ENCODE measurements at regions not wholly inside any gene's neighbourhood (a gene's known extent, or its start where the extent isn't known, plus 50 kb on each side); places are given as distances from the start of the nearest gene placed in this dataset.

DNA sequence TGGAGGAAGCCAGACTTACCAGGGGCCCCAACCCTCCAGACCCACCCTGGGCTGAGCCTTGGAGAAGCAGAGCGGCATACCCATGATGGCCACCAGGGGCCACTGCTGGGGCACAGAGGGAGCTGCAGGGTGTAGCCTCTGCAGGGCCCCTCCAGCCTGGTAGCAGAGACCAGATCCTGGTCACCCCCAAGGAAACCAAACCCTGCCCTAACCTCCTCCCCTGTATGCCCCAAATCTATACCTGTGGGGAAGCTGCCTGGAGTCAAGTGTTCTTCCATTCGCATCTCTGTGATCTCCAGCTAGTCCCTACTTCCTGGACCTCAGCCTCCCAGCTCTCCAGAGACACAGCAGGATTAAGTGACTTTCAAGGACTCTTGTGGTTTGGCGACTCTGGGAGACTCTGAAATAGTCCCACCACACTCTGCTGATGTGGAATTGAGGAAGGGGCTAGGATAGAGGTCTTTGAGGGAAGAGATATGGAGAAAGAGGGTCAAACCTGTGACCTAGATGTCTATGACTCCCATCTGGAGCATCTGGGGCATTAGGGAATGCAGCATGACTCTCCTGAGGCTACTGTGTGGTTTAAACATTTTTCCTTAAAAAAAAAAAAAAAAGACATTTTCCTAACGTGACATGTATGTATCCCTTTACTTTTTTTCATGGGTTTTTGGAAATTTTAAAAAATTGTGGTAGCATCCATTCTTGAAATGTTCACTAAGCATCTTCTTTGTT, 119.2 kb upstream of the IPO9 start:
- peak; percentile 67 for DNase-seq (ENCODE audit: low read depth)
- H3K4me3 ChIP-seq (ENCODE audit: control insufficient read depth, low read depth, low read length) = no peak overlapping the region
- peak; percentile 93 for TF ChIP-seq CTCF (conservative IDR thresholded peaks at IDR 0.05; ENCODE audit: control insufficient read depth, insufficient read depth, low read depth, low read length)

DNA sequence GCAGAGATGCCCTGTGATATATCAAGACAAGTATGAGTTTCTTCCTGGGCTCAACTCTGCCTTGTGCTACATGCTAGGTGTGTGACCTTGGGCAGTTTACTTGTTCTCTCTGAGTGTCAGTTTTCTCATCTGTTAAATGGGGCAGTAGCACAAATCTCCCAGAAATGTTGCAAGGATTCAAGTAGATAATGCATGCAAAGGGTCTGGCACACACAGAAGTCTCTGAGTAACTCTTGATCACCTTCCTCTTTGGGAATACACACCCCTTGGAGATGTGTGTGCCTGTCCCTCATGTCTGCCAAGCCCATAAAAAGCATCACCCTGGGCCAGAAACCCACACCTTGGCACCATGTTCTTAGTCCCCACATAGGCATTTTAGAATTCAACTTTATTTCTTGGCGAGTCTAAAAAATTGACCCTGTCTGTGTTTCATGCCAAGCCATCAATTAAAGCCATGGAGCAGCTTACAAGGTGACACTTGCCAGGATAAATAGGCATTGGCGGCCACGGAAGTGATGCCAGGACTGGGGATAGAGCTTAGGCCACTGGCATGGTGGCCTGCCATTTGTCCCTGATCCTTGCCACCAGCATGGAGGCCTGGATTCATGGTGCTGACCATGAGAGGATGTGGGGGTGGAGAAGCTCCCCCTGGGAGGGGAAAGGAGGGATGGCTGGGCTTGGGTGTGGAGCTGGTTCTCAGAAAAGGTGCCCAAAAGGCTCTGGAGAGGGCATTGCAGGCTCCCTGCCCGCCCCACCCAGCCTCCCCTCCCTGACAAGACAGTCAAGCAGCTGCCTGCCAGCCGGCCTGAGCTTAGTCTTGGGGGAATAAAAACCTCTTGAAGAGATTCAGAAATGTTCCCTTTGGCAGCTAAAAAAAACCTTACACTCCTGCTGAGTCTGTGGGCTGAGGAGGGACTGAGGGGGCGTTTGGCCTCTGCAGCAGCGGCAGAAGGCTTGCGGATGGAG, 118.0 kb upstream of the IPO9 start:
- no peak for TF ChIP-seq CTCF (conservative IDR thresholded peaks at IDR 0.05; ENCODE audit: control insufficient read depth, insufficient read depth, low read depth, low read length)

DNA sequence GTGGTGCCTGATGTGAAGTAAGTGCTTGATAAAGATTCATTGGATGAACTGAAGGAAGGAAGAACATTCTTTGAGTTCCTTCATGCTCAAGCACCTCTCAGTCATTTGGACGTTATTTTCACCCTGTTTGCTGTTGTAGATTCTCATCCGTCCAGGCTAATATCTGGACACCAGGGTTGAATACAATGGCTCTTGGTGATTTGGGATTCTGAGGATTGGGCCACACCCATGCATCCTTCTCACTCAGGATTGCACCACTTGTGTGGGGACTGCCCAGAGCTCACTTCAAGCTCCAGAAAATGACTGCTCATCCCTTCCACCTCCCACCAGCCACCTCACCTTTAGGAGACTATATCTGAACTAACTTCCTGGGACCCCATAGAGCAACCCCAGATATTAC, 117.1 kb upstream of the IPO9 start:
- TF ChIP-seq CTCF (conservative IDR thresholded peaks at IDR 0.05; ENCODE audit: control insufficient read depth, insufficient read depth, low read depth, low read length) = no peak

More for the DNA sequence above, 118.0 kb upstream of the IPO9 start:
- H3K4me3 ChIP-seq (ENCODE audit: control insufficient read depth, low read depth, low read length) = no peak overlapping the region
- DNase-seq (ENCODE audit: low read depth) = peak; percentile 67

GRCh38 chr1:201712387-201713085, 116.4 kb upstream of the IPO9 start:
- no peak for TF ChIP-seq CTCF (conservative IDR thresholded peaks at IDR 0.05; ENCODE audit: control insufficient read depth, insufficient read depth, low read depth, low read length)

More for the DNA sequence above, 117.1 kb upstream of the IPO9 start:
- DNase-seq (ENCODE audit: low read depth) = peak; percentile 54
- no peak overlapping the region for H3K4me3 ChIP-seq (ENCODE audit: control insufficient read depth, low read depth, low read length)

GRCh38 chr1:201713086-201713810, 115.7 kb upstream of the IPO9 start:
- TF ChIP-seq CTCF (conservative IDR thresholded peaks at IDR 0.05; ENCODE audit: control insufficient read depth, insufficient read depth, low read depth, low read length) = no peak
- no peak overlapping the region for H3K4me3 ChIP-seq (ENCODE audit: control insufficient read depth, low read depth, low read length)
- DNase-seq (ENCODE audit: low read depth) = peak; percentile 99

More at GRCh38 chr1:201712387-201713085, 116.4 kb upstream of the IPO9 start:
- DNase-seq (ENCODE audit: low read depth) = no peak
- no peak overlapping the region for H3K4me3 ChIP-seq (ENCODE audit: control insufficient read depth, low read depth, low read length)
